Endothelial cell of umbilical vein (primary cell): ENCODE measurements at regions not wholly inside any gene's neighbourhood (a gene's known extent, or its start where the extent isn't known, plus 50 kb on each side); places are given as distances from the start of the nearest gene placed in this dataset.

Source experiments
- BruUV-seq: library from RNA; stranded (reverse); fragments of 400-500 nt; replicated peaks from 2 replicates; lab custom pipeline; 2021; lab: Mats Ljungman, UMichigan
- CTCF ChIA-PET: fragments of 300-600, 350-600 bp; sonication (Branson Sonifier 250); formaldehyde crosslinking; loops from one replicate; lab custom pipeline; 2021; ENCODE audit warnings: antibody characterized with exemption, inconsistent platforms; lab: Charles Lee
- POLR2A ChIA-PET: fragments of 300-600, 350-600 bp; sonication (Branson Sonifier 250); formaldehyde crosslinking; loops from one replicate; lab custom pipeline; 2021; ENCODE audit warnings: antibody characterized with exemption, inconsistent platforms; lab: Charles Lee
- DNase-seq: peaks from one replicate; pipeline ENCODE4 v3.0.0-alpha.2; 2011; ENCODE audit warnings: low read depth, low spot score
- FAIRE-seq: peaks from 2 replicates; lab custom pipeline; 2011; peaks lifted over from hg19 to GRCh38; lab: Jason Lieb, UNC
- H2AFZ ChIP-seq: 2 replicates; pipeline ENCODE4 v1.6.0; 2012; ENCODE audit warnings: low read depth, low read length, control low read depth, inconsistent platforms
- H3K27ac ChIP-seq: 2 replicates; pipeline ENCODE4 v1.5.1; 2011; ENCODE audit warnings: low read depth, mild to moderate bottlenecking, control low read depth, low read length, moderate library complexity; ENCODE audit not compliant: insufficient read depth
- H3K27me3 ChIP-seq, 2 experiments: 2 replicates each; pipeline versions ENCODE4 v1.6.0 to v1.6.1; 2011; ENCODE audit warnings: low read length in 2 of 2, mixed read lengths in 1 of 2; ENCODE audit not compliant: control insufficient read depth in 2 of 2, insufficient read depth in 2 of 2
- H3K36me3 ChIP-seq, 2 experiments: 2 replicates in 1 of 2; 3 replicates in 1 of 2; pipeline ENCODE4 v1.5.1; 2011; ENCODE audit warnings: low read length in 2 of 2, mild to moderate bottlenecking in 1 of 2, moderate library complexity in 1 of 2; ENCODE audit not compliant: control insufficient read depth in 2 of 2, insufficient read depth in 2 of 2; ENCODE audit errors: extremely low read depth in 1 of 2
- H3K4me1 ChIP-seq: 3 replicates; pipeline ENCODE4 v1.5.1; 2011; ENCODE audit warnings: mild to moderate bottlenecking, low read length; ENCODE audit not compliant: control insufficient read depth, insufficient read depth; ENCODE audit errors: extremely low read depth
- H3K4me2 ChIP-seq: 2 replicates; pipeline ENCODE4 v1.6.1; 2011; ENCODE audit warnings: low read length, control low read depth, mixed read lengths; ENCODE audit not compliant: insufficient read depth
- H3K4me3 ChIP-seq, 3 experiments: fragments of 200-600 bp in 1 of 3; sonication (generic), shearing (Covaris generic) in 1 of 3; replicated peaks in 1 of 3; 2 replicates each; pipeline ENCODE4 v1.5.1; 2011 to 2016; ENCODE audit warnings: control low read depth in 3 of 3, low read length in 3 of 3, mild to moderate bottlenecking in 2 of 3, inconsistent platforms in 1 of 3, low read depth in 1 of 3, moderate library complexity in 1 of 3; ENCODE audit not compliant: insufficient read depth in 1 of 3
- H3K79me2 ChIP-seq: 2 replicates; pipeline ENCODE4 v1.6.0; 2012; ENCODE audit warnings: low read length, inconsistent platforms; ENCODE audit not compliant: control insufficient read depth, insufficient read depth
- H3K9ac ChIP-seq: replicated peaks from 2 replicates; pipeline ENCODE3; 2011; ENCODE audit warnings: low read length, control low read depth; ENCODE audit not compliant: insufficient read depth; ENCODE audit errors: extremely low read depth
- H3K9me1 ChIP-seq: replicated peaks from 3 replicates; pipeline ENCODE4 v1.6.0; 2011; ENCODE audit warnings: mild to moderate bottlenecking, low read length; ENCODE audit not compliant: control insufficient read depth, insufficient read depth; ENCODE audit errors: extremely low read depth
- H3K9me3 ChIP-seq: replicated peaks from 2 replicates; pipeline ENCODE4 v1.5.1; 2012; ENCODE audit warnings: low read length, inconsistent platforms; ENCODE audit not compliant: control insufficient read depth, insufficient read depth
- H4K20me1 ChIP-seq: replicated peaks from 2 replicates; pipeline ENCODE3; 2011; ENCODE audit warnings: mild to moderate bottlenecking, low read length; ENCODE audit not compliant: control insufficient read depth, insufficient read depth; ENCODE audit errors: extremely low read depth
- CTCF ChIP-seq, 2 donors: IDR thresholded peaks; 1 replicate in 1 of 2; 2 replicates in 1 of 2; pipeline ENCODE4 v1.5.1; 2011; ENCODE audit warnings: low read length in 2 of 2, mild to moderate bottlenecking in 2 of 2, moderate library complexity in 2 of 2, control low read depth in 1 of 2, inconsistent platforms in 1 of 2, low read depth in 1 of 2; ENCODE audit not compliant: insufficient read depth in 1 of 2; ENCODE audit errors: extremely low read depth in 1 of 2
- EZH2 ChIP-seq: IDR thresholded peaks from 2 replicates; pipeline ENCODE4 v1.6.1; 2012; ENCODE audit warnings: borderline replicate concordance, low read depth, mild to moderate bottlenecking, moderate library complexity, low read length, inconsistent platforms; ENCODE audit not compliant: severe bottlenecking
- FOS ChIP-seq: IDR thresholded peaks from 2 replicates; pipeline ENCODE4 v1.6.1; 2011; ENCODE audit warnings: mild to moderate bottlenecking, low read length, moderate library complexity, borderline replicate concordance; ENCODE audit not compliant: insufficient read depth
- JUN ChIP-seq: IDR thresholded peaks from 2 replicates; pipeline ENCODE4 v1.6.1; 2011; ENCODE audit warnings: borderline replicate concordance, low read depth; ENCODE audit not compliant: insufficient read length, insufficient read depth
- MAX ChIP-seq: IDR thresholded peaks from 2 replicates; pipeline ENCODE4 v1.6.1; 2011; ENCODE audit not compliant: insufficient read depth, insufficient read length
- POLR2AphosphoS5 ChIP-seq: IDR thresholded peaks from 2 replicates; pipeline ENCODE4 v1.6.1; 2012; ENCODE audit warnings: low read depth, mild to moderate bottlenecking, control low read depth, low read length, moderate library complexity; ENCODE audit not compliant: insufficient read depth
- dilution Hi-C: fragments of 300-500 bp; cut with MboI; formaldehyde crosslinking; loops from one replicate; pipeline ENCODE4 v1.15.0; 2019; ENCODE audit warnings: low sequenced_read_pairs; ENCODE audit not compliant: extremely low pct_ligation_motif_present
- intact Hi-C: fragments of 100-400 bp; cut with micrococcal nuclease; formaldehyde crosslinking; loops from one replicate; pipeline ENCODE4 v1.10.0; 2022

GRCh38 chr12:82537436-82537835 is 149.3 kb upstream of the TMTC2 start:
- no peak overlapping the region for H3K4me3 ChIP-seq
- H3K27me3 ChIP-seq: no peaks in the 10 kb centered on the region
- intact Hi-C loops (no loop called here), dilution Hi-C loops (no loop called here)
- CTCF ChIA-PET: interaction anchor here (0.8 kb wide), 1 partner anchor 85 kb away, joined by 3 read pairs; no protein-coding TSS in a partner anchor
- BruUV-seq: no TSS peak
- H3K36me3 ChIP-seq: no peaks in the 10 kb centered on the region
- TF ChIP-seq POLR2AphosphoS5 (no peak), EZH2 (no peak), JUN (no peak)
- no peaks in the 10 kb centered on the region for H3K9me3 ChIP-seq
- no peaks in the 10 kb centered on the region for H4K20me1 ChIP-seq
- DNase-seq (no peak), FAIRE-seq (no peak)
- no peak overlapping the region for H3K9ac ChIP-seq
- no peak overlapping the region for H2AFZ ChIP-seq
- POLR2A ChIA-PET: no interaction called here
- H3K9me1 ChIP-seq: no peaks in the 10 kb centered on the region
- H3K27ac ChIP-seq: no peak overlapping the region
- H3K79me2 ChIP-seq: no peaks in the 10 kb centered on the region
- no peak overlapping the region for H3K4me2 ChIP-seq
- H3K4me1 ChIP-seq: no peaks in the 10 kb centered on the region

- intact Hi-C loops: no loop called here
- CTCF ChIA-PET: interaction anchor here (0.8 kb wide), 1 partner anchor 9 kb away, joined by 4 read pairs; no protein-coding TSS in a partner anchor
- Histone ChIP-seq H3K9me3 (no peaks in the 10 kb centered on the region), H3K27ac (no peak overlapping the region), H3K4me1 (peaks cover 12% of the 10 kb centered on the region), H3K4me3 (no peak overlapping the region), H3K36me3 (no peaks in the 10 kb centered on the region), H3K79me2 (no peaks in the 10 kb centered on the region), H3K9ac (no peak overlapping the region), H3K27me3 (no peaks in the 10 kb centered on the region), H3K9me1 (no peaks in the 10 kb centered on the region), H4K20me1 (no peaks in the 10 kb centered on the region), H2AFZ (no peak overlapping the region), H3K4me2 (peak overlapping the region; percentile 23)
- peak; percentile 54 for DNase-seq
- no peak for TF ChIP-seq CTCF (IDR thresholded peaks at IDR 0.05; ENCODE audit: extremely low read depth in 1 of 2, insufficient read depth in 1 of 2, low read depth in 1 of 2, low read length in 2 of 2)
- peak; percentile 70 for TF ChIP-seq FOS
- peak; percentile 60 for TF ChIP-seq JUN
- TF ChIP-seq MAX: no peak
- peak; percentile 28 for TF ChIP-seq POLR2AphosphoS5
- no TSS peak for BruUV-seq
- peak; percentile 84 for FAIRE-seq
- dilution Hi-C loops: no loop called here
- POLR2A ChIA-PET: no interaction called here
Measured at GRCh38 chr12:82554529-82554928, 132.2 kb upstream of the TMTC2 start.
